OCI-LY3 (cell line): ENCODE measurements at regions not wholly inside any gene's neighbourhood (a gene's known extent, or its start where the extent isn't known, plus 50 kb on each side); places are given as distances from the start of the nearest gene placed in this dataset.

ENCODE experiments used
- H2AFZ ChIP-seq: fragments of 200-600, 300-600 bp; shearing (Covaris generic); 2 replicates; pipeline ENCODE4 v1.6.0; 2014; ENCODE audit warnings: antibody characterized with exemption, low read depth, low read length
- H3K27ac ChIP-seq: fragments of 200-600, 300-600 bp; sonication (generic); 2 replicates; pipeline ENCODE4 v1.5.1; 2014; ENCODE audit warnings: mild to moderate bottlenecking, low read length, moderate library complexity, mixed read lengths
- H3K27me3 ChIP-seq: fragments of 200-600, 300-600 bp; sonication (generic); 2 replicates; pipeline ENCODE4 v1.6.1; 2014; ENCODE audit warnings: low read depth, low read length, mixed read lengths
- H3K36me3 ChIP-seq: fragments of 200-600, 300-600 bp; sonication (generic); replicated peaks from 2 replicates; pipeline ENCODE3; 2014; ENCODE audit warnings: low read depth, low read length, mixed read lengths
- H3K4me1 ChIP-seq: fragments of 300-600, 200-600 bp; sonication (generic); 2 replicates; pipeline ENCODE4 v1.6.1; 2014; ENCODE audit warnings: low read length, mixed read lengths
- H3K4me2 ChIP-seq: fragments of 200-600, 300-600 bp; sonication (generic); 2 replicates; pipeline ENCODE4 v1.6.1; 2014; ENCODE audit warnings: low read length, mixed read lengths
- H3K4me3 ChIP-seq: fragments of 300-600, 200-600 bp; sonication (generic); 2 replicates; pipeline ENCODE4 v1.5.1; 2014; ENCODE audit warnings: antibody characterized with exemption, mild to moderate bottlenecking, low read length, moderate library complexity
- H3K79me2 ChIP-seq: fragments of 300-600, 200-600 bp; shearing (Covaris generic); 2 replicates; pipeline ENCODE4 v1.6.1; 2014; ENCODE audit warnings: mild to moderate bottlenecking, low read length, mixed read lengths
- H3K9ac ChIP-seq: fragments of 300-600, 200-600 bp; shearing (Covaris generic); 2 replicates; pipeline ENCODE4 v1.6.0; 2014; ENCODE audit warnings: mild to moderate bottlenecking, low read length, moderate library complexity
- H3K9me3 ChIP-seq: fragments of 200-600, 300-600 bp; shearing (Covaris generic); 2 replicates; pipeline ENCODE4 v1.6.1; 2014; ENCODE audit warnings: low read length, mixed read lengths; ENCODE audit not compliant: insufficient read depth
- H4K20me1 ChIP-seq: fragments of 200-600, 300-600 bp; sonication (generic); 2 replicates; pipeline ENCODE4 v1.6.1; 2016; ENCODE audit warnings: low read length, mixed read lengths; ENCODE audit not compliant: insufficient read depth
- CTCF ChIP-seq: fragments of 200-600, 300-600 bp; sonication (generic); IDR thresholded peaks from 2 replicates; pipeline ENCODE4 v1.5.1; 2014; ENCODE audit warnings: antibody characterized with exemption, low read length, low read depth
- EZH2phosphoT487 ChIP-seq: fragments of 200-600 bp; shearing (Covaris generic); IDR thresholded peaks from 2 replicates; pipeline ENCODE4 v1.6.1; 2018; ENCODE audit warnings: antibody characterized with exemption, mixed run types, low read depth

GRCh38 chr18:75125382-75126331, 83.3 kb downstream of the PTGR3 start:
- peaks cover 18% of the 10 kb centered on the region; the same call in 1 of the 2 replicates for H3K27me3 ChIP-seq
- H3K4me3 ChIP-seq, result no peak overlapping the region
- no peaks in the 10 kb centered on the region for H3K79me2 ChIP-seq
- no peaks in the 10 kb centered on the region for H4K20me1 ChIP-seq
- no peaks in the 10 kb centered on the region for H3K36me3 ChIP-seq
- no peak overlapping the region for H3K27ac ChIP-seq
- no peak overlapping the region for H2AFZ ChIP-seq
- no peaks in the 10 kb centered on the region for H3K4me1 ChIP-seq
- no peaks in the 10 kb centered on the region for H3K9me3 ChIP-seq
- H3K9ac ChIP-seq, result no peak overlapping the region
- H3K4me2 ChIP-seq, result no peak overlapping the region
- TF ChIP-seq CTCF (no peak), EZH2phosphoT487 (no peak)

GRCh38 chr18:75124991-75125381, 84.0 kb downstream of the PTGR3 start:
- Histone ChIP-seq H3K9ac (no peak overlapping the region), H3K4me3 (no peak overlapping the region), H3K27ac (no peak overlapping the region), H3K4me1 (no peaks in the 10 kb centered on the region), H3K36me3 (no peaks in the 10 kb centered on the region), H2AFZ (no peak overlapping the region), H3K9me3 (no peaks in the 10 kb centered on the region), H3K27me3 (peaks cover 18% of the 10 kb centered on the region; the same call in 1 of the 2 replicates), H3K79me2 (no peaks in the 10 kb centered on the region), H4K20me1 (no peaks in the 10 kb centered on the region), H3K4me2 (no peak overlapping the region)
- no peak for TF ChIP-seq EZH2phosphoT487
- no peak for TF ChIP-seq CTCF

- H3K4me3 ChIP-seq, result no peak overlapping the region
- no peak for TF ChIP-seq CTCF
- TF ChIP-seq EZH2phosphoT487, result no peak
- H4K20me1 ChIP-seq, result no peaks in the 10 kb centered on the region
- H3K27ac ChIP-seq, result no peak overlapping the region
- H2AFZ ChIP-seq, result no peak overlapping the region
- H3K4me1 ChIP-seq, result no peaks in the 10 kb centered on the region
- no peak overlapping the region for H3K9ac ChIP-seq
- H3K27me3 ChIP-seq, result peaks cover 18% of the 10 kb centered on the region; the same call in 1 of the 2 replicates
- no peaks in the 10 kb centered on the region for H3K36me3 ChIP-seq
- H3K79me2 ChIP-seq, result no peaks in the 10 kb centered on the region
- no peaks in the 10 kb centered on the region for H3K9me3 ChIP-seq
- no peak overlapping the region for H3K4me2 ChIP-seq
These were observed 84.4 kb downstream of the PTGR3 start for GRCh38 chr18:75124551-75124950.

GRCh38 chr18:75123113-75123512, 85.8 kb downstream of the PTGR3 start:
- Histone ChIP-seq H3K9ac (no peak overlapping the region), H4K20me1 (no peaks in the 10 kb centered on the region), H3K27me3 (peaks cover 18% of the 10 kb centered on the region; the same call in 1 of the 2 replicates), H3K79me2 (no peaks in the 10 kb centered on the region), H3K36me3 (no peaks in the 10 kb centered on the region), H3K9me3 (no peaks in the 10 kb centered on the region), H2AFZ (no peak overlapping the region), H3K4me1 (no peaks in the 10 kb centered on the region), H3K27ac (no peak overlapping the region), H3K4me3 (no peak overlapping the region), H3K4me2 (no peak overlapping the region)
- TF ChIP-seq EZH2phosphoT487 (no peak), CTCF (no peak)
